Amniotic stem cell (primary cell): ENCODE measurements at regions not wholly inside any gene's neighbourhood (a gene's known extent, or its start where the extent isn't known, plus 50 kb on each side); places are given as distances from the start of the nearest gene placed in this dataset.
"Not testable (repeated sequence)": the region's sequence is repeated elsewhere in the genome, so short reads cannot be mapped to it uniquely, and the experiment has no call there.

Source experiments
- DNase-seq: peaks from one replicate; lab custom pipeline; 2025; lab: John Stamatoyannopoulos, UW

- DNase-seq: no peak
Measured at GRCh38 chr5:40134883-40135520, 544.7 kb upstream of the PTGER4 start.

- DNase-seq: no peak
Measured at GRCh38 chr5:40124367-40124766, 555.3 kb upstream of the PTGER4 start.

GRCh38 chr5:40121236-40121635 lies 558.5 kb upstream of the PTGER4 start:
- no peak for DNase-seq

GRCh38 chr5:40112875-40113274 lies 566.8 kb upstream of the PTGER4 start:
- no peak for DNase-seq

GRCh38 chr5:40111036-40111435 lies 568.7 kb upstream of the PTGER4 start:
- not testable (repeated sequence) for DNase-seq

GRCh38 chr5:40108764-40109390 lies 570.8 kb upstream of the PTGER4 start:
- not testable (repeated sequence) for DNase-seq

DNA sequence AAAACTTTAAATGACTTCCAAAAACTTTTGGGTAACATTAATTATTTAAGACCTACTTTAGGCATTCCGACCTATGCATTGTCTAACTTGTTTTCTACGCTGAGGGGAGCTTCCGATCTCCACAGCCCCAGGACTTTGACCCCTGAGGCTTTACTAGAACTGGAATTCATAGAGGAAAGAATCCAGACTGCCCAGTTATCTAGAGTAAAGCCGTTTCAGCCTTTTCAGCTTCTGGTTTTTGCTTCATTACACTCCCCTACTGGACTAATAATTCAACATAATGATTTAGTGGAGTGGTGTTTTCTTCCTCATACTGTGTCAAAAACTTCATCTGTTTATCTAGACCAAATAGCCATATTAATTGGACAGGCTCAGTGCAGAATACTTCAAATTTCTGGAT lies 571.9 kb upstream of the PTGER4 start:
- not testable (repeated sequence) for DNase-seq

DNA sequence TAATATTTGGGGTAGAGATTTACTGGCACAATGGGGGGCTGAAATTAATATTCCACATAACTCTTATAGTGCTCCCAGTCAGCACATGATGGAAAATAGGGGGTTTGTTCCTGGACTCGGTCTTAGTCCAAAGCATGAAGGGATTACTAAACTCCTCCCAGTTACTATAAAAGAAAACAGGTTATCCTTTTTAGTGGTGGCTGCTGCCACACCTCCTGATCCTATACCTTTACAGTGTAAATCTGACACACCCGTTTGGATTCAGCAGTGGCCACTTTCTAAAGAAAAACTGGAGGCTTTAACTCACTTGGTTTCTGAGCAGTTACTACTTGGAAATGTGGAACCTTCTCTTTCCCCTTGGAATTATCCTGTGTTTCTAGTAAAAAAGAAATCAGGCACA lies 572.9 kb upstream of the PTGER4 start:
- no peak for DNase-seq

- no peak for DNase-seq
Measured at GRCh38 chr5:40098313-40098712, 581.4 kb upstream of the PTGER4 start.

DNA sequence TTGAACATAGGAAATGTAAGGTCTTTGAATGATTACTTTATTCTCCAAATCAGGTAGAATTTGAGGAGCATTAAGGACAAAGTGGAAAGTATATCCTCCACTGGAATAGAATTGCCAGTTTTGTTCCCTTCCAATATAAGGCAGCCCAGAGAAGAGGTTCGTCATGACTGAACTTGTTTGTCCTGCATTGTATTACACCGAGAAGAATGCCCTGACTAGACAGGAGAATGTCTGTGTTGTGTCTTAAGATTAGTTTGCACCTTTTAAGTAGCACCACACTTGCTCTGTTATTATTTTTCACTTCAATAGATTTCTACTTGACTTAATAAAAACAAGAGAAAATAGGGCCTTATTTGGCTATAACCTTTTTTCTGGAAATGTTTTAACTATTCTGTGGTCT lies 586.2 kb upstream of the PTGER4 start:
- no peak for DNase-seq

DNA sequence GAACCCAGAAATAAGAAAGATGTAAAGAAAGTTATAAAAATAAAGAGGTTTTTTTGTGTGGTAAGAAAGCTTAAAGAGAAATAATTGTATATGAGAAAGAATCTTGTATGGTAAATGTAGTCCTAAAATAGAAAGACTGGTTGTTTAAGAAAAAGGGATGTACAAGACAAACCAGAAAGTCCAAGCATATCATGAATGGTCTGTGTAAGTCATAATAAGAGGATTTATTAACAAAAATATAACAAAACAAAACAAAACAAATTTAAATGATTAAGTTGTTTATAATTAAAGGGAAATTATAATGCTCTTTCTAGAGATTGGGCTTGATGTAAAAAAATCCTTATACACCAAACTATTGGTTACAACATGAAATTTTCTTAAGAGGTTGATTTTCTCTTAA lies 590.4 kb upstream of the PTGER4 start:
- no peak for DNase-seq

DNA sequence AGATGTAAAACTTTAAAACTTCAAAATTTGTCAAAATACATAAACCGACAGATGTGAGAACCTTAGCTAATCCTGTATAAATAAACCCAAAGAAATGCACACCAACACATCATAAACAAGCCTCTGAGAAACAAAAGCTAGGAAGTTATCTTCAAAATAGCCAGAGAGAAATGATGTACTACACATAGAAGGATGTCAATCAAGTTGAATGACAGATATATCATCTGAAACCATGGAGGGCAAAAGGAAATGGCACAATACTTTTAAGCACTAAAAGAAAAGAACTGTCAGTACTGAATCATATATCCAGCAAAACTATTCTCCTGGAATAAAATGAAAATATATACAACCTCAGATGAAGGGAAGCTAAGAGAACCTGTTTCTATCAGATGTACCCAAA lies 595.1 kb upstream of the PTGER4 start:
- no peak for DNase-seq

DNA sequence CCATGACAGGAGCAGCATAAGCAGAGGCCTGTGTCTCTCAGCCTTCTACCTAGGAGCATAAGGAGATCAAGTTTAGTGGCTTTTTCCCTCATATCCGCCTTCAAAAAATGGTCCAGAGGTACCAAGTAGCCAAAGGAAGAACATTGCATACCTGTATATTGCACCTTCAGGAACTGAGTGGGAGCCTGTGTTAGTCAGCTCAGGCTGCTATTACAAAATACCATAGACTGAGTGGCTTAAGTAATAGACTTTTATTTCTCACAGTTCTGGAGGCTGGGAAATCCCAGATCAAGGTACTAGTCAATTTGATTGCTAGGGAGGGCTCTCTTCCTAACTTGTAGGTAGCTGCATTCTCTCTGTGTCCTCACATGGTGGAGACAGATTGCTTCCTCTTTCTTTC lies 597.4 kb upstream of the PTGER4 start:
- no peak for DNase-seq

- no peak for DNase-seq
Measured at GRCh38 chr5:40080191-40080590, 599.5 kb upstream of the PTGER4 start.

- no peak for DNase-seq
Measured at GRCh38 chr5:40078898-40079575, 600.7 kb upstream of the PTGER4 start.

GRCh38 chr5:40074826-40075225 lies 604.9 kb upstream of the PTGER4 start:
- DNase-seq: no peak

- no peak for DNase-seq
Measured at GRCh38 chr5:40073927-40074326, 605.8 kb upstream of the PTGER4 start.

DNA sequence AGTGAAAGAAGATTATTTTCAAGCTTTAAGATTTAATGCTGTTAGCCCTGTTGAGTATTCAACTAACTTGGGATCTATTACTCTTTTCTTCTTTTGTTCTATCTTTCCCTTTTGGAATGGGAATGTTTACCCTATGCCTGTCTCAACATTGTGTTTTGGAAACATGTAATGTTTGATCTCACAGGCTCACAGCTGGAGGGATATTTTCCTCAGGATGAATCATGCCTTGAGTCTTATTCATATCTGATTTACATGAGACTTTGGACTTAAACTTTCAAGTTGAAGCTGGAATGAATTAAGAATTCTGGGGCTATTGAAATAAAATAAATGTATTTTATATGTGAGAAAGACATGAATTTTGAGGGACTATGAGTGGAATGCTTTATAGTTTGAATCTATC lies 607.8 kb upstream of the PTGER4 start:
- DNase-seq: no peak

DNA sequence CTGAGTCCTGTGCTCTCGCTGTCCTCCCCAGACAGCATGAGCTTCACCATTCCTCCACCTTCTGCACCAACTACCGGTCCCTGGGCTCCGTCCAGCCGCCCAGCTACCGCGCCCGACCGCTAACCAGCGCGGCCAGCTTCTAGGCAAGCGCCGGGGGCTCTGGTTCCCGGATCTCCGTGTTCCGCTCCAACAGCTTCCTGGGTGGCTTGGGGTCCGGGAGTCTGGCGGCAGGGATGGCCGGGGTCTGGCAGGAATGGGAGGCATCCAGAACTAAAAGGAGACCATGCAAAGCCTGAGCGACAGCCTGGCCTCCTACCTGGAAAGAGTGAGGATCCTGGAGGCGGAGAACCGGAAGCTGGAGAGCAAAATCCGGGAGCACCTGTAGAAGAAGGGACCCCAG lies 613.1 kb upstream of the PTGER4 start:
- no peak for DNase-seq

- DNase-seq: no peak
Measured at GRCh38 chr5:40052808-40053207, 626.9 kb upstream of the PTGER4 start.

GRCh38 chr5:40046792-40047191 lies 622.0 kb upstream of the DAB2 start:
- no peak for DNase-seq

- no peak for DNase-seq
Measured at GRCh38 chr5:40045429-40045828, 620.6 kb upstream of the DAB2 start.

- DNase-seq: no peak
Measured at GRCh38 chr5:40043916-40044315, 619.1 kb upstream of the DAB2 start.

DNA sequence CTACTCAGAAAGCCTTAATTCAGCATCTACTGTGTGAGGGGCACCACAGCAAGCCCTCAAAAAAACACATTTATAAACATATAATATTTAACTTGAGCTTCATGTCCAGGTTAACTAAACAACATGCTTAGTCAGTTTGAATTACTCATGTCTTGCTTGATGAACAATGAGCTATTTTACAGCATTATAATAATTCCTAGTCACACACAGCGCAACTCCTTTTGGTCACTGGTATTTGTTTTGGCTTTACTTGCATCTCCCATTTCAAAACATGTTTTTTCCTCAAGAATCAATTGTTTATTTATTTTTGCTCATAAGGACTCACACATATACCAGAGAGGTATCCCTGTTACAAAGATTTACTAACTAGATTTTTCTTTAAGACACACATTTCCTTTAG lies 616.7 kb upstream of the DAB2 start:
- no peak for DNase-seq
